Activated naive CD4-positive, alpha-beta T cell treated with Interleukin-2 at 50 U/mL for 16 hours (primary cell): ENCODE measurements at regions not wholly inside any gene's neighbourhood (a gene's known extent, or its start where the extent isn't known, plus 50 kb on each side); places are given as distances from the start of the nearest gene placed in this dataset.

Source experiments
- DNase-seq: peaks from one replicate; pipeline ENCODE4 v3.0.0-alpha.2; 2020

GRCh38 chr3:7793786-7794185, 707.8 kb upstream of the LMCD1 start:
- DNase-seq = no peak

GRCh38 chr3:7798276-7798675, 703.3 kb upstream of the LMCD1 start:
- no peak for DNase-seq

DNA sequence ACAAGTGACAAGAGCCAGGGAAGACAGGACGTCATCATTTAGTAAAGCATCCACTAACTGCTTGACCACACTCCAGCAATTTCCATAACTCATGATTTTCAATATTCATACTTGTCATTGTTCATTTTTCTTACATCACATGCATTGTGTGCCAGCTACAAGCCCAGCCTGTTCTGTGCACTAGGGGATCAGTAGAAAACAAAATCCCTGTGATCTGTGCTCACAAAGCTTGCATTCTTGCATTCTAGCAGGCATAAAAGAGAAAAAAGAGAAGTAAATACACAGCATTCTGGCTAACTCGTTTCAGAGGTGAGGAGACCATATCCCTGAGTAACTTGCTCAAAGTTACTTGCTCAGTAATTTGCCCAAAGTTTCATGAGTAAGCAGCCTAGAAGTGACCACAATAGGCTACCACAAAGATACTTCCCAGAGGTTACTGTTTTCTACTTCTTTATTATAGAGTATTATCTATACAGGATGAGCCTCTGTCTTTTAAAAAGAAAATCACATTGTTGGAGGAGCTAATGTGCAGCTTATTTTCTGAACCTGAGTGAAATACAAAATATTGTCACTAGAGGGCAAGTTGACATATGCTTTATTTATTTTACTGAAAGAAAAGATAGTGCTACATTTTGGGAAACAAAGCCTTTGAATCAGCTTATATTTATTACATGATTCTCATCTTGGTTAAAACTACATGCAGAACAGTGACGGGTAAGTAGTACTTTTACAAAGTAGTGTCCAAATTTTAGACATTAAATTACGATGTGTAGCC, 701.4 kb upstream of the LMCD1 start:
- no peak for DNase-seq

- DNase-seq = no peak
Observed at GRCh38 chr3:7812490-7812889, 689.1 kb upstream of the LMCD1 start.

- no peak for DNase-seq
Observed at GRCh38 chr3:7813365-7813764, 688.3 kb upstream of the LMCD1 start.

GRCh38 chr3:7817239-7817638, 684.4 kb upstream of the LMCD1 start:
- no peak for DNase-seq

DNA sequence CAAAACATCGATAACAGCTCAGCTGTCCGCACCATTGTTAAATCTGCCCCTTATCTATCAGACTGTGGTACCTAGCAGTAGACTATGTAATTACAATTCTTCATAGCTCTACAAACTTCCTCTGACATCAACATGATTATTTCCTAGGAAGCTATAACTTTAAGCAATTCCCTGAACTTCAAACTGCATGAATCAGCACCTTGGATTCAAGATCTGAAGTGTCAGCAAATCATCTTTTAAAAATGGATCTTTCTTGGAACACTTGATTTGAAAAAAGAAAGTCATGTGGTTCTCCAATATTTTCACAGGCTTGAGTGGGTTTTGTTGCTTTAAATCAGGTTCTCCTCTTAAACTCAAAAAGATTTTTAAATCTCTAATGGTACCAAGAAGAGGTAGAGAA, 680.7 kb upstream of the LMCD1 start:
- DNase-seq = no peak

DNA sequence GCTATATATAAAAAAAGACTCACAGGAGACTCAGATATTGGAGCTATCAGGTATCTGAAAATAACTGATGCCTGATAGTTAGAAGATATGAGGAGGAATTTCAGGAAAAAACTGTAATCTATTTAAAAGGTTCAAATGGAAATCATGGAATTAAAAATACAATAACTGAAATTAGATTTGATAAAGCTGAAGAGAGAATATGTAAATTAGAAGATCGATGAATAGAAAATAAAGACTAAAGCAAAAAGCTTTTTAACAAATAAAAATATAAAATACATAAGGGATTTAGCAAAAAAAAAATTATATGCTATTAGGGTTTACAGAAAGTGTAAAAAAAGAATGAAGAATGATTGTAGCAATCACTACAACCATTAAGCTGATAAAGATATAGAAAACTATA, 679.8 kb upstream of the LMCD1 start:
- no peak for DNase-seq

DNA sequence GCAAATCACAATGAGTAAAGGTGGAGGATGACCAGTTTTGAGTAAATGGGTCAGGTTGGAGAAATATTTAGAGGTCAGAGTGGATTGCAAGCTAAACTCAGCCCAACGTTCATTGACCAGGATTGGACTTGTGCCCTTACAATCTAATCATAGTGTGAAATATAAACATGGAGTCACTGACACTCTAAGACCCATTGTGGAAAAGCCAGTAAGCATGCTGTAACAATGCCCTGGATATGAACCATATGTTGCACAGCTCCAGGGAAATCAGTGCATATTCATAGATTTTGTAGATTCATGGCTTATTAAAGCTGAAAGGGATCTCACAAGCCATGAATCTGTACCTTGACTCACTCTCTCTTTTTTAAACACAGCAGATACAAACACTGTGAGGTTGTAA, 660.2 kb upstream of the LMCD1 start:
- no peak for DNase-seq

GRCh38 chr3:7843441-7843840, 658.2 kb upstream of the LMCD1 start:
- DNase-seq = no peak

- no peak for DNase-seq
Observed at GRCh38 chr3:7847021-7847420, 654.6 kb upstream of the LMCD1 start.

GRCh38 chr3:7847521-7847920, 654.1 kb upstream of the LMCD1 start:
- DNase-seq = no peak

GRCh38 chr3:7854266-7854665, 647.4 kb upstream of the LMCD1 start:
- DNase-seq = no peak

DNA sequence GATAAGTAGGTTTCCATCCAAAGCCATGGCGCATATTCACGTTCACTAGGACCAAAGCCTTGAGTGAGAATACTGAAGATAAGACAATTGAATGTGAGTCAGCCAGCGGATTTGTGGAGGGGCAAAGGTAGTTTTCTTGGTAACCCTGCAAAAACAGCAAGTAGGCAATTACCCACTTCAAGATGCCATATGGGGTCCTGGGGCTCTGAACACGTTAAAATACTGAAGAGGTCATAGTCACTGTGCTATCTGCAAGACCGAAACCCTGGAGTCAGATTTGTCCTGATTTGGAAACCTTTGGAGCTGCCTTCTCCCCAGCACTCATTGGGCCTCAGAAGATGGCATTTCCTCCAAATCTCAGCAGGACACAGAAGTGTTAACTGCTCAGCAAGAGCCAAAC, 646.9 kb upstream of the LMCD1 start:
- DNase-seq = no peak

DNA sequence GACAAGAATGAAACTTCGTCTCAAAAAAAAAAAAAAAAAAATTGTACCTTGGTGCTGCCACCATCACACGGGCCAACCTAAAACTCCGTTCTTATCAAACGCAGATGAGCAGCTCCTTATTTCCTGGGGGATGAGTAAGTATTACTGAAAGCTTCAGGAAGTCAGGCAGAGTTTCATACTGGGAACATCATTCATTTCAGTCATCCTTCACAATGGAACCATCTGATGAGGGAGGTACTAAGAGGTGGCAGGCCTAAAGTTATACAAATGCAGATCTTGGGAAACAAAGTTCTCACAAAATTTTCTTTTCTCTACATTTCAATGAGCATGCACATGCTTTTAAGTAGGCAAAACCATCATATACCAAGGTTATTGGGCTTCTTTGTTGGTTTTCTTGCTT, 636.0 kb upstream of the LMCD1 start:
- no peak for DNase-seq

GRCh38 chr3:7867587-7867986, 634.0 kb upstream of the LMCD1 start:
- no peak for DNase-seq

DNA sequence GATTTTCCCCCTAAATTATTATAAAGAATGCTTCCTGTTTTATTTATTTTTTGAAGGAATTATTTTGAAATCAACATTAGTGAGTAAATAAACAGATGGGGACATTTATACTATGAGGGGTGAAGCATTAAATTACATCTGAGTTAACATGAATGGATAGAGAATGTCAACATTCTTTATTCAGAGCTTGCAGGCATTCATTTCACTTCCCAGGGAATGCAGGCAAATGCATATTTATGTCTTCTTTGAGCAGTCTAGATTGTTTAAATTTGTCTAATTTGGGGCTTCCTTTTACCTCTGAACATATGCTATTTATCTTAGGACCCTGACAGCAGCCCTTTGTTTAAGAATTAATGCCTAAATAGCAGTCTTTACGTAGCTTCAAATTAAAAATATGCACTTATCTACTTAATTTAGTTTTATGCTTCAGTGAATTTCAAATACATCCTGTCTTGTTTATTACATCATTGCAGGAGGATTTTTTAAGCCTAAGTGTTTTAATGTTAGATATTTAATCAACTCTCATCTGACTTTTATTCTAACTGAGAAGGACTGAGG, 630.5 kb upstream of the LMCD1 start:
- no peak for DNase-seq

GRCh38 chr3:7874116-7874515, 627.5 kb upstream of the LMCD1 start:
- no peak for DNase-seq

DNA sequence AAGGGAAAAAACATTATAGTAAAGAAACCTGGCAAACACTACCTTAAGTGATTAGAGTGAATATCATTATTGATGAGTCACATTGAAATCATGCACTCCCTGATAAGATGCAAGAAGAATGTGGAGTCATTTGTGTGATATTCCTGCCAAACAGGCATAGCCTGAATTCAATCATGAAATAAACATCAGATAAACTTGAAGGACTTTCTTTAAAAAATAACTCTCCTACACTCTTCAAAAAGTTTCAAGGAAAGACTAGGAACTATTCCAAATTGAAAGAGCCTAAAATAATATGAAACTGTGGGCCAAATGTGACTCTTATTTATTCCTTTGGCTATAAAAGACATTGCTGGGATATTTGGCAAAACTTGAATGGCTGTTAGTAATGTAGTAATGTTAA, 625.7 kb upstream of the LMCD1 start:
- no peak for DNase-seq

DNA sequence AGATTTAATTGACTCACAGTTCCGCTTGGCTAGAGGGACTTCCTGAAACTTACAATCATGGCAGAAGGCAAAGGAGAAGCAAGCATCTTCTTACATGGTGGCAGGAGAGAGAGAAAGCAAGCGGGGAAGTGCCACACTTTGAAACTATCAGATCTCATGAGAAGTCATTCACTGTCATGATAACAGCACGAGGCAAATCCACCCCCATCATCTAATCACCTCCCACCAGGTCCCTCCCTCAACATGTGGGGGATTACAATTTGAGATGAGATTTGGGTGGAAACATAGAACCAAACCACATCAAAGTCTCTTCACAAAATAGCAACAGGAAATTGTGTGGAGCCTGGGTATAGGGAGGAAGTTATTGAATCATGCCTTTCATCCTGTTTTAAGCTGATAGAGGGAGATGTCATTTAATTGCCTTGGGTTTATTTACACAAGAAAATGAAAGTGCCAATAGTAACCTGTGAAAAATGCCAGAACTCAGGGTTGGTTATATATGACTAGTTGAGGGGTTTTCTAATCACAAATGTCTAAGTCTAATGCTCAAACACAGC, 624.8 kb upstream of the LMCD1 start:
- peak; percentile 61 for DNase-seq

GRCh38 chr3:7877312-7877711, 624.3 kb upstream of the LMCD1 start:
- no peak for DNase-seq

DNA sequence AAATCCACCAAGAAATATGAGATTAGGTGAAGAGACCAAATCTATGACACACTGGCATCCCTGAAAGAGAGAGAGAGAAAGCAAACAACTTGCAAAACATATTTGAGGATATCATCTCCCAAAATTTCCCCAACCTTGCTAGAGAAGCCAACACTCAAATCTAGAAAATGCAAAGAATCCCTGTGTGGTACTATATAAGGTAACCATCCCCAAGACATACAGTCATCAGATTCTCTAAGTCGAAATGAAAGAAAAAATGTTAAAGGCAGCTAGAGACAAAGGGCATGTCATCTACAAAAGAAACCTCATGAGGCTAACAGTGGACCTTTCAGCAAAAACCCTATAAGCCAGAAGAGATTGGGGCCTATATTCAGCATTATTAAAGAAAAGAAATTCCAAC, 622.1 kb upstream of the LMCD1 start:
- DNase-seq = no peak

- DNase-seq = no peak
Observed at GRCh38 chr3:7881946-7882345, 619.7 kb upstream of the LMCD1 start.

DNA sequence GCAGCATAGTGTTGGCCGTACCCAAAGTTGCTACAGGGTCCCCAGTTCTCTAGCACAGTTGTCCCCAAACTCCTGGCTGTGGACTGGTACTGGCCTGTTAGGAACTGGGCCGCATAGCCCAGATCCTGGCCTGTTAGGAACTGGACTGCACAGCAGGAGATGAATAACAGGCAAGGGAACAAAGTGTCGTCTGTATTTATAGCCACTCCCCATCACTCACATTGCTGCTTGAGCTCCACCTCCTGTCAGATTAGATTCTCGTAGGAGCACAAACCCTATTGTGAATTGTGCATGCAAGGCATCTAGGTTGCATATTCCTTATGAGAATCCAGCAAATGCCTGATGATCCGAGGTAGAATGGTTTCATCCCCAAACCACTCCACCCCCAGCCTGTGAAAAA, 604.0 kb upstream of the LMCD1 start:
- DNase-seq = no peak

- no peak for DNase-seq
Observed at GRCh38 chr3:7913283-7913682, 588.3 kb upstream of the LMCD1 start.
